HG02623 (cell line): ENCODE measurements at regions not wholly inside any gene's neighbourhood (a gene's known extent, or its start where the extent isn't known, plus 50 kb on each side); places are given as distances from the start of the nearest gene placed in this dataset.
"Not testable (repeated sequence)": the region's sequence is repeated elsewhere in the genome, so short reads cannot be mapped to it uniquely, and the experiment has no call there.

Experiments used
- ATAC-seq: cut with Tn5 transposase; IDR thresholded peaks from one replicate; pipeline ENCODE4 v1.9.1; 2021; ENCODE audit warnings: moderate library complexity; ENCODE audit not compliant: unreplicated experiment

- ATAC-seq = no peak
Measured at GRCh38 chr15:96046620-96047240, 283.8 kb upstream of the NR2F2 start.

GRCh38 chr15:96047255-96047931, 283.1 kb upstream of the NR2F2 start:
- no peak for ATAC-seq

- no peak for ATAC-seq
Measured at GRCh38 chr15:96049323-96049722, 281.2 kb upstream of the NR2F2 start.

- no peak for ATAC-seq
Measured at GRCh38 chr15:96049766-96050165, 280.7 kb upstream of the NR2F2 start.

GRCh38 chr15:96051598-96051997, 278.9 kb upstream of the NR2F2 start:
- ATAC-seq = no peak

- ATAC-seq = no peak
Measured at GRCh38 chr15:96052154-96052553, 278.3 kb upstream of the NR2F2 start.

GRCh38 chr15:96052572-96053030, 277.9 kb upstream of the NR2F2 start:
- ATAC-seq = no peak

- ATAC-seq = no peak
Measured at GRCh38 chr15:96053031-96053780, 277.3 kb upstream of the NR2F2 start.

GRCh38 chr15:96053781-96054428, 276.6 kb upstream of the NR2F2 start:
- no peak for ATAC-seq

GRCh38 chr15:96054621-96055020, 275.9 kb upstream of the NR2F2 start:
- ATAC-seq = no peak

GRCh38 chr15:96058103-96058851, 272.2 kb upstream of the NR2F2 start:
- peak; percentile 80 for ATAC-seq

- not testable (repeated sequence) for ATAC-seq
Measured at GRCh38 chr15:96058852-96059103, 271.7 kb upstream of the NR2F2 start.

GRCh38 chr15:96060591-96060990, 269.9 kb upstream of the NR2F2 start:
- not testable (repeated sequence) for ATAC-seq

- ATAC-seq = no peak
Measured at GRCh38 chr15:96064351-96064756, 266.1 kb upstream of the NR2F2 start.

GRCh38 chr15:96066126-96066525, 264.4 kb upstream of the NR2F2 start:
- ATAC-seq = no peak

- ATAC-seq = no peak
Measured at GRCh38 chr15:96066852-96067495, 263.5 kb upstream of the NR2F2 start.

GRCh38 chr15:96067677-96068076, 262.8 kb upstream of the NR2F2 start:
- no peak for ATAC-seq

- ATAC-seq = no peak
Measured at GRCh38 chr15:96068897-96069296, 261.6 kb upstream of the NR2F2 start.

GRCh38 chr15:96070636-96071035, 259.9 kb upstream of the NR2F2 start:
- ATAC-seq = no peak

GRCh38 chr15:96072821-96073220, 257.7 kb upstream of the NR2F2 start:
- ATAC-seq = no peak

- ATAC-seq = no peak
Measured at GRCh38 chr15:96073908-96074307, 256.6 kb upstream of the NR2F2 start.
